Activated CD8-positive, alpha-beta T cell treated with anti-CD3 and anti-CD28 coated beads for 36 hours (primary cell): ENCODE measurements at regions not wholly inside any gene's neighbourhood (a gene's known extent, or its start where the extent isn't known, plus 50 kb on each side); places are given as distances from the start of the nearest gene placed in this dataset.

Source experiments
- ATAC-seq: fragments of 200-7000 bp; cut with Tn5 transposase; one replicate; pipeline ENCODE4 v1.10.0; 2021; ENCODE audit warnings: mild to moderate bottlenecking, moderate library complexity
- CTCF ChIA-PET: fragments of 350-600 bp; sonication (Branson Sonifier 250); formaldehyde crosslinking; loops from one replicate; lab custom pipeline; 2021; ENCODE audit warnings: antibody characterized with exemption; lab: Charles Lee
- POLR2A ChIA-PET: fragments of 350-600 bp; sonication (Branson Sonifier 250); formaldehyde crosslinking; loops from one replicate; lab custom pipeline; 2021; ENCODE audit warnings: antibody characterized with exemption; lab: Charles Lee
- DNase-seq: peaks from one replicate; pipeline ENCODE4 v3.0.0-alpha.2; 2020
- H3K27ac Mint-ChIP-seq: one replicate; pipeline ENCODE4 v1.8.0; 2021; ENCODE audit warnings: mild to moderate bottlenecking, mixed read lengths
- H3K27me3 Mint-ChIP-seq: one replicate; pipeline ENCODE4 v1.8.0; 2021; ENCODE audit warnings: mixed read lengths
- H3K36me3 Mint-ChIP-seq: one replicate; pipeline ENCODE4 v1.8.0; 2021; ENCODE audit warnings: low read depth, mixed read lengths
- H3K4me1 Mint-ChIP-seq: one replicate; pipeline ENCODE4 v1.8.0; 2021; ENCODE audit warnings: low read depth, mixed read lengths
- H3K4me3 Mint-ChIP-seq: one replicate; pipeline ENCODE4 v1.8.0; 2021; ENCODE audit warnings: mild to moderate bottlenecking, moderate library complexity, mixed read lengths
- H3K9me3 Mint-ChIP-seq: one replicate; pipeline ENCODE4 v1.8.0; 2021; ENCODE audit warnings: mixed read lengths
- intact Hi-C: fragments of 100-400 bp; cut with micrococcal nuclease; formaldehyde crosslinking; loops from one replicate; pipeline ENCODE4 v1.10.0; 2022
- TF ChIP-seq, protein P1 (sequence below): fragments of 200-600 bp; IDR thresholded peaks from one replicate; pipeline ENCODE4 v1.8.0; 2022; ENCODE audit warnings: antibody characterized with exemption, mild to moderate bottlenecking

DNA sequence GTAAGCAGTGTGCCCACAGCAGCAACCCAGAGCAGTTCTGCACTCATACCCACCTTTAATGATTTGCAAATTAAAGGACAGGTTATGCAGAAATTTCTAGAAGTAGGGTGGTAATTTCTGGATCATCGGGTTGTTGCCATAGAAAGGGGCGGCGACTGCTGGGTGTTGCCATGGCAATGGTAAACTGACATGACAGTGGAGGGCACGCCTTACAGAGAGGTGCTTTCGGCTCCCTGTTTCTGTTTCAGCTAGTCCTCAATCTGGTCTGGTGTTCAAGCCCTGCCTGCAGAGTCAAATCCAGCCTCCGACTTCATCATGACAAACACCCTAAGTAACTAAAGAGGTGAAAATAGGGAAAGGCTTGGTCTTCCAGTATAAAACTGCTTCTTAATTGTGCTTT is 667.7 kb downstream of the SOCS6 start:
- Mint-ChIP-seq H3K9me3 (no peaks in the 10 kb centered on the region), H3K27me3 (no peaks in the 10 kb centered on the region), H3K27ac (no peak overlapping the region), H3K36me3 (no peaks in the 10 kb centered on the region), H3K4me3 (no peak overlapping the region), H3K4me1 (no peaks in the 10 kb centered on the region)
- DNase-seq (no peak), ATAC-seq (no peak)
- intact Hi-C loops: no loop called here
- CTCF ChIA-PET: no interaction called here
- POLR2A ChIA-PET: no interaction called here
- TF ChIP-seq, protein P1, sequence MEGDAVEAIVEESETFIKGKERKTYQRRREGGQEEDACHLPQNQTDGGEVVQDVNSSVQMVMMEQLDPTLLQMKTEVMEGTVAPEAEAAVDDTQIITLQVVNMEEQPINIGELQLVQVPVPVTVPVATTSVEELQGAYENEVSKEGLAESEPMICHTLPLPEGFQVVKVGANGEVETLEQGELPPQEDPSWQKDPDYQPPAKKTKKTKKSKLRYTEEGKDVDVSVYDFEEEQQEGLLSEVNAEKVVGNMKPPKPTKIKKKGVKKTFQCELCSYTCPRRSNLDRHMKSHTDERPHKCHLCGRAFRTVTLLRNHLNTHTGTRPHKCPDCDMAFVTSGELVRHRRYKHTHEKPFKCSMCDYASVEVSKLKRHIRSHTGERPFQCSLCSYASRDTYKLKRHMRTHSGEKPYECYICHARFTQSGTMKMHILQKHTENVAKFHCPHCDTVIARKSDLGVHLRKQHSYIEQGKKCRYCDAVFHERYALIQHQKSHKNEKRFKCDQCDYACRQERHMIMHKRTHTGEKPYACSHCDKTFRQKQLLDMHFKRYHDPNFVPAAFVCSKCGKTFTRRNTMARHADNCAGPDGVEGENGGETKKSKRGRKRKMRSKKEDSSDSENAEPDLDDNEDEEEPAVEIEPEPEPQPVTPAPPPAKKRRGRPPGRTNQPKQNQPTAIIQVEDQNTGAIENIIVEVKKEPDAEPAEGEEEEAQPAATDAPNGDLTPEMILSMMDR: no peak

DNA sequence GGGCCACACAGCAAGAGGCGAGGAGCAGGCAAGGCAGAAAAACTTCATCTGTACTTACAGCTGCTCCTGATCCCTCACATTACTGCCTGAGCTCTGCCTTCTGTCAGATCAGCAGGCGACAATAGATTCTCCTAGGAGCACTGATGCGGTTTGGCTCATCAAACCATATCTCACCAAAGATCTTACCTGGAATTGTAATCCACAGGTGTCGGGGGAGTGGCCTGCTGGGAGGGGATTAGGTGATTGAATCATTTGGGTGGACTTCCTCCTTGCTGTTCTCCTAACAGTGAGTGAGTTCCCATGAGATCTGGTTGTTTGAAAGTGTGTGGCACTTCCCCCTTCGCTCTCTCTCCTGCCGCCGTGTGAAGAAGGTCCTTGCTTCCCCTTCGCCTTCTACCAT is 647.3 kb downstream of the SOCS6 start:
- ChIA-PET POLR2A (no interaction called here), CTCF (interaction anchor here (0.6 to 1.2 kb wide), 3 partner anchors 9 to 268 kb away, joined by 3 read pairs; no protein-coding TSS in a partner anchor)
- Mint-ChIP-seq H3K27ac (no peak overlapping the region), H3K36me3 (no peaks in the 10 kb centered on the region), H3K4me3 (no peak overlapping the region), H3K27me3 (no peaks in the 10 kb centered on the region), H3K4me1 (no peaks in the 10 kb centered on the region), H3K9me3 (no peaks in the 10 kb centered on the region)
- no peak for DNase-seq
- TF ChIP-seq, protein P1: no peak
- ATAC-seq: no peak
- intact Hi-C loops: no loop called here

DNA sequence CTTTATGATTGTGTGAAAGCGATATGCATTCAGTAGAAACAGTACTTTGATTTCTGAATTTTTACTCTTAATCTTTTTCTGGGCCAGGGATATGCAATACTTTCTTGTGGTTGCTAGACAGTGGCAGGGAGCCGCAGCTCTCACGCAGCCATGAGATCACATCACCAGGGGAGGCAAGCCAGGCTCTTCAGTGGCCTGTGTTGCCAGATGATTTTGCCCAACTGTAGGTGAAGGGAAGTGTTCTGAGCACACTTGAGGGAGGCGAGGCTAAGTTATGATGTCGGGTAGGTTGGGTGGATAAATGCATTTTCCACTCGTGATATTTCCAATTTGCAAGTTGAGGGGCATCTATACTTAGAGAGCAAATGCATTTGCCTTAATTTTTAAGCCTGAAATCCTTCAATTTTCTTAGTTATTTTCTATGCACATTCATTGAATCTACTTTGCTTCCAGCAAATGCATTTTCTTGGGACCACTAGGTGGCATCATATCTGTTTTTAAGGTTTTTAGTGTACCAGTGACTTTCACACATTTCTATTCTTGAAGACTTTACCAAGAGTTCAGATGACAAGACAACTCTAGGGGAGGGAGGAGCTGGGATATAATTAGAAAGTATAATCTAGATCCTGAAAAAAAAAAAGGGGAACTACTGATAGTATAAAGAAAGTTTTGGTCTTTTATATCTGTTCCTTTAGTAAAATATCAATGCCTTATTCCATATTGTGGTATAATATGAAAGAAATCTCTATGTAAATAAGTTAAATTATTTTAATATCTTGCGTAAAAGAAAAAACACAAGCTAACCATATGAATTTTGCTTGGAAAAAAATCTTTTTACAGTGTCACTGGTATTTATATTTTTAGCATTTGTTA is 643.3 kb downstream of the SOCS6 start:
- ATAC-seq (no peak), DNase-seq (no peak)
- Mint-ChIP-seq H3K27ac (no peak overlapping the region), H3K9me3 (no peaks in the 10 kb centered on the region), H3K36me3 (no peaks in the 10 kb centered on the region), H3K4me3 (no peak overlapping the region), H3K27me3 (no peaks in the 10 kb centered on the region), H3K4me1 (no peaks in the 10 kb centered on the region)
- POLR2A ChIA-PET: no interaction called here
- intact Hi-C loops: no loop called here
- TF ChIP-seq, protein P1: peak; percentile 62
- CTCF ChIA-PET: no interaction called here

DNA sequence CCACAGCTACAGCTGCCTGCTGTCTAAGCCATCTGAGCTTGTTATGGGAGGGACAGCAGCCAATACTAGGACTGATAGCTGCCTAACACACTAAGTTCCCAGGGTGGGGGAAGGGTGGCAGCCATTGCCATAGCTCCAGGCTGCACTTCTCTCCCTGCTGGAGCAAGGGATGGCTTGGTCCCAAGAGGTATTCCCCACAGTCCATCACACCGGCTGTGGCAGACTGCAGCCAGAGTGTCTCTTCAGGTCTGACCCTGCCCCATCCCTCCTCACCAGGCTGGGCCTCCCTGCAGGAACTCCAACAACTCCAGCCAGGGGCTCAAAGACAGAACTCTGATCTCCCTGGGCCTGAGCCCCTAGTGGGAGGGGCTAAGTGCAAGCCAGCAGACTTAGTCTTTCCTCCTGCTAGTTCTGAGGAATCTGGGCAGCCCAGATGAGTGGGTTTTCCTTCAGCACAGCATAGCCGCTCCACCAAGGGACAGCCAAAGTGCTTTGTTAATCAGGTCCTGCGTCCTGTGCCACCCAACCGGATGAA is 632.1 kb downstream of the SOCS6 start:
- no peak for DNase-seq
- H3K36me3 Mint-ChIP-seq: peaks cover 2% of the 10 kb centered on the region
- TF ChIP-seq, protein P1: no peak

DNA sequence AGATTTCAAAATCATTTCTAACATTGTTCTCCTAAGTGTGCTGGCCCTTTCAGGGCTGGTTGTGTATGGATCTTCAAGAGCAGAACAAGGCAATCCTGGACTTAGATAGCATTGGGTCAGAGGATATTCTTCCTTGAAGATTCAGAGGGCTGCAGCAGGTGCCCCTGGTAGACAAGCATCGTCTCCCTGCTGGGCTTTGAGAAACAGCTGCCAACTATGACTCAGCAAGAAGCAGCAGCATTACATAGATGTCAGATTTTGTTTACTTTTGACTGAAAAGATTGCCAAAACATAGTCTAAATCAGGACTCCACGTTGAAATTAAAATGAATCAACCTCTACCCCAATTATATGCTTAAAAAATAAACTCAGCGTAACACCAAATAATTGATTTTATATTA is 618.8 kb downstream of the SOCS6 start:
- TF ChIP-seq, protein P1: no peak
- intact Hi-C loops: no loop called here
- DNase-seq (no peak), ATAC-seq (no peak)
- no peaks in the 10 kb centered on the region for H3K36me3 Mint-ChIP-seq
- H3K27me3 Mint-ChIP-seq: no peaks in the 10 kb centered on the region
- no peak overlapping the region for H3K4me3 Mint-ChIP-seq
- no peaks in the 10 kb centered on the region for H3K9me3 Mint-ChIP-seq
- ChIA-PET CTCF (no interaction called here), POLR2A (no interaction called here)
- H3K27ac Mint-ChIP-seq: no peak overlapping the region
- H3K4me1 Mint-ChIP-seq: peaks cover 7% of the 10 kb centered on the region

More for the DNA sequence above, 632.1 kb downstream of the SOCS6 start:
- no peak overlapping the region for H3K4me3 Mint-ChIP-seq
- no peak for ATAC-seq
- H3K27me3 Mint-ChIP-seq: no peaks in the 10 kb centered on the region
- intact Hi-C loops: no loop called here
- ChIA-PET POLR2A (no interaction called here), CTCF (no interaction called here)
- no peaks in the 10 kb centered on the region for H3K4me1 Mint-ChIP-seq
- no peak overlapping the region for H3K27ac Mint-ChIP-seq
- H3K9me3 Mint-ChIP-seq: peaks cover 17% of the 10 kb centered on the region
